ENCODE measurements at regions not wholly inside any gene's neighbourhood (a gene's known extent, or its start where the extent isn't known, plus 50 kb on each side); places are given as distances from the start of the nearest gene placed in this dataset.

DNA sequence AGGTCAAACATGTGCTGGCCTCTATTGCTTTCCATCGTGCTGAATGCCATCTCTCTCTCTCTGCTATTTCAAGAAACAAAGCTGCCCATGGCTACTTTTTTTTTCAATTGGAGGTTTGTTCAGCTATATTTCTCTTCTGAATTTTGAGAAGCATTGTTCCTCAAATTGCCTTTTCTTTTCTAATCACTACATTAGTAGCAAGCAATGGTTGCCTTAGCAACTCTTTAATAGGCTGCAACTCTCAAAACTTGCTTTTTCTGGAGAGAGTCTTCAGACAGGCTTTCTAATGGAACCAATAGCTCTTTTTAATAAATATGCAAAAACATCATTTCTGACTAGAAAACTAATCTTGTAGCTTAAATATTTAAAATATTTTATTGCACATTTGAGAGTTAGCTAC is 439.0 kb downstream of the LRRIQ3 start:
- no peaks in the 10 kb centered on the region for H3K36me3 ChIP-seq (ENCODE audit: low read depth)
- no peak overlapping the region for H3K27ac ChIP-seq (ENCODE audit: poor library complexity, severe bottlenecking)
- no peak for ATAC-seq (ENCODE audit: low read depth)
- H3K4me3 ChIP-seq (ENCODE audit: severe bottlenecking) = no peak overlapping the region
- H3K27me3 ChIP-seq (ENCODE audit: insufficient read depth, poor library complexity, severe bottlenecking) = no peaks in the 10 kb centered on the region
- TF ChIP-seq, protein P1, sequence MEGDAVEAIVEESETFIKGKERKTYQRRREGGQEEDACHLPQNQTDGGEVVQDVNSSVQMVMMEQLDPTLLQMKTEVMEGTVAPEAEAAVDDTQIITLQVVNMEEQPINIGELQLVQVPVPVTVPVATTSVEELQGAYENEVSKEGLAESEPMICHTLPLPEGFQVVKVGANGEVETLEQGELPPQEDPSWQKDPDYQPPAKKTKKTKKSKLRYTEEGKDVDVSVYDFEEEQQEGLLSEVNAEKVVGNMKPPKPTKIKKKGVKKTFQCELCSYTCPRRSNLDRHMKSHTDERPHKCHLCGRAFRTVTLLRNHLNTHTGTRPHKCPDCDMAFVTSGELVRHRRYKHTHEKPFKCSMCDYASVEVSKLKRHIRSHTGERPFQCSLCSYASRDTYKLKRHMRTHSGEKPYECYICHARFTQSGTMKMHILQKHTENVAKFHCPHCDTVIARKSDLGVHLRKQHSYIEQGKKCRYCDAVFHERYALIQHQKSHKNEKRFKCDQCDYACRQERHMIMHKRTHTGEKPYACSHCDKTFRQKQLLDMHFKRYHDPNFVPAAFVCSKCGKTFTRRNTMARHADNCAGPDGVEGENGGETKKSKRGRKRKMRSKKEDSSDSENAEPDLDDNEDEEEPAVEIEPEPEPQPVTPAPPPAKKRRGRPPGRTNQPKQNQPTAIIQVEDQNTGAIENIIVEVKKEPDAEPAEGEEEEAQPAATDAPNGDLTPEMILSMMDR (IDR thresholded peaks at IDR 0.05; ENCODE audit: poor library complexity, severe bottlenecking) = no peak
- DNase-seq (ENCODE audit: low spot score) = no peak
- H3K4me1 ChIP-seq (ENCODE audit: insufficient read depth, poor library complexity, severe bottlenecking) = no peaks in the 10 kb centered on the region
- no peaks in the 10 kb centered on the region for H3K9me3 ChIP-seq (ENCODE audit: severe bottlenecking)

DNA sequence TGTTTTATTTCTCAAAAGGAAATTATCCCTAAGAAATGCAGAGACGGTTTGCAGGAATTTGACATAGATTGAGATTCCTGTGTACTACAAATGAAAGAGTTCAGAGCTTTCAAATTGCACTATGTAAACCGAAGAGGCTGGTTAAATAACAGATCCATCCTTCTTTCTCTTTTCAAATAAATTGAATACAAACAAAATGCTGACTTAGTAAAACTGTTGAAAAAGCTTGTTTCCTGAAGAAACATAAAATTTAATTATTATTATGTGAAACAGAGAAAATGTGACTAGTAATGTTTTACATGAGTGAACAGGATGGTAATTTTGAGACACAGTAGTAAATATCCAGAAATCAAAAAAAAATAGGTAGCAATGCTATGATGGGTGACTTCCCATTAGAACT is 441.2 kb downstream of the LRRIQ3 start:
- Histone ChIP-seq H3K27ac (ENCODE audit: poor library complexity, severe bottlenecking) (no peak overlapping the region), H3K36me3 (ENCODE audit: low read depth) (no peaks in the 10 kb centered on the region), H3K9me3 (ENCODE audit: severe bottlenecking) (no peaks in the 10 kb centered on the region), H3K4me1 (ENCODE audit: insufficient read depth, poor library complexity, severe bottlenecking) (no peaks in the 10 kb centered on the region), H3K4me3 (ENCODE audit: severe bottlenecking) (no peak overlapping the region), H3K27me3 (ENCODE audit: insufficient read depth, poor library complexity, severe bottlenecking) (no peaks in the 10 kb centered on the region)
- DNase-seq (ENCODE audit: low spot score) (no peak), ATAC-seq (ENCODE audit: low read depth) (no peak)
- TF ChIP-seq, protein P1 (IDR thresholded peaks at IDR 0.05; ENCODE audit: poor library complexity, severe bottlenecking) = no peak

DNA sequence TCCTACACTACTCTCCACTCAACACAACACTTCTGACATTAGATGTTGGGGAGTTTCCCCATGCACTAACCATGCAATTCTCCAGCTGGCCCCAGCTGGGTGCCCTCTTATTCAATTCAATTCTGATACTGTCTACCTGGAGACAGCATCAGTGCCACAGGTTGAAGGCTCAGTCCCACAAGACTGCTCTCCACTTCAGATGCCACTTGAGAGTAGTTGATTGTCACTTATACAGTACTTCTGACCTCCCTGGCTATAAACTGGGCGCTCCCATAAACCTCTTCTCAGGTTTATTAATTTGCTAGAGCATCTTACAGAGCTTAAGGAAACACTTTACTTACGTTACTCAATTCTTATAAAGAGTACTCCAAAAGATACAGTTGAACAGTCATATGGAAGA is 442.3 kb downstream of the LRRIQ3 start:
- DNase-seq (ENCODE audit: low spot score) = no peak
- no peak overlapping the region for H3K4me3 ChIP-seq (ENCODE audit: severe bottlenecking)
- H3K4me1 ChIP-seq (ENCODE audit: insufficient read depth, poor library complexity, severe bottlenecking) = no peaks in the 10 kb centered on the region
- ATAC-seq (ENCODE audit: low read depth) = no peak
- H3K27ac ChIP-seq (ENCODE audit: poor library complexity, severe bottlenecking) = no peak overlapping the region
- no peaks in the 10 kb centered on the region for H3K36me3 ChIP-seq (ENCODE audit: low read depth)
- H3K27me3 ChIP-seq (ENCODE audit: insufficient read depth, poor library complexity, severe bottlenecking) = no peaks in the 10 kb centered on the region
- no peaks in the 10 kb centered on the region for H3K9me3 ChIP-seq (ENCODE audit: severe bottlenecking)
- TF ChIP-seq, protein P1 (IDR thresholded peaks at IDR 0.05; ENCODE audit: poor library complexity, severe bottlenecking) = no peak

DNA sequence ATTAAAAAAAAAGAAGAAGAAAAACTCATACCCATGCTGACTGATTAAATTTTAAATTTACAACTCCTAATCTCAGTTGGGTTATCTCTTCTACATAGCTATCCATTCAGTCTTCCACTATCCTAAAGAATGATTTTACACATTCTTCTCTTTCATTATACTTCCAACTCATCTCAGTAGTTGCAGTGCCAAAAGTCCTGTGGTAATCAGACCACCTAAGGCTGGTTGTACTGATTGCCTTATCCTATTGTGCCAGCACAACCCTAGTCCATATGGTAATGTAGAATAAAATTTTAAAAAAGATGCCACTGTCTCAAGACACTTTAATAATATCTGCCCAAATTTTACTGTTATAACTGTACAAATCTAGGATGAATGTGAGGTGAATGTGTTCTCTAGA is 448.0 kb downstream of the LRRIQ3 start:
- H3K9me3 ChIP-seq (ENCODE audit: severe bottlenecking) = peaks cover 2% of the 10 kb centered on the region
- H3K4me3 ChIP-seq (ENCODE audit: severe bottlenecking) = no peak overlapping the region
- H3K4me1 ChIP-seq (ENCODE audit: insufficient read depth, poor library complexity, severe bottlenecking) = no peaks in the 10 kb centered on the region
- no peaks in the 10 kb centered on the region for H3K36me3 ChIP-seq (ENCODE audit: low read depth)
- ATAC-seq (ENCODE audit: low read depth) = no peak
- no peak for DNase-seq (ENCODE audit: low spot score)
- H3K27ac ChIP-seq (ENCODE audit: poor library complexity, severe bottlenecking) = no peak overlapping the region
- H3K27me3 ChIP-seq (ENCODE audit: insufficient read depth, poor library complexity, severe bottlenecking) = no peaks in the 10 kb centered on the region
- TF ChIP-seq, protein P1 (IDR thresholded peaks at IDR 0.05; ENCODE audit: poor library complexity, severe bottlenecking) = no peak

DNA sequence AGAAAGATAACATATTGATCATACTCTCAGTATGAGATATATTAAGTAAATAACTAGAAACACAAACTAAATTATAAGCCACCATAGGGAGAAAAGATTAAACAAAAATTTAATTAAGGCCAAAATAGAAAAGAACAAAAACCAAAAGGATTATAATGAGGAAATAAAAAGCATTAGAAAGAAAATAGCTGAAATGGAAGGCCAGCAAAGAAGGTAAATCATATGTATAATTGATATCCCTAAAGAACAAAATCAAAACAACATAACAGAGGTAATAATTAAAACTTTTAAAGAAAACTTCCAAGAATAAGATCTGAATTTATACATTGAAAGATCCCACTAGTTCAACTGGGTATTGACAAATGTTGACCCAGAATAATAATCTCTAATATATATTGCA is 453.0 kb downstream of the LRRIQ3 start:
- H3K27me3 ChIP-seq (ENCODE audit: insufficient read depth, poor library complexity, severe bottlenecking) = no peaks in the 10 kb centered on the region
- no peak overlapping the region for H3K27ac ChIP-seq (ENCODE audit: poor library complexity, severe bottlenecking)
- H3K9me3 ChIP-seq (ENCODE audit: severe bottlenecking) = peaks cover 4% of the 10 kb centered on the region
- DNase-seq (ENCODE audit: low spot score) = no peak
- TF ChIP-seq, protein P1 (IDR thresholded peaks at IDR 0.05; ENCODE audit: poor library complexity, severe bottlenecking) = no peak
- ATAC-seq (ENCODE audit: low read depth) = no peak
- H3K4me1 ChIP-seq (ENCODE audit: insufficient read depth, poor library complexity, severe bottlenecking) = no peaks in the 10 kb centered on the region
- H3K4me3 ChIP-seq (ENCODE audit: severe bottlenecking) = no peak overlapping the region
- no peaks in the 10 kb centered on the region for H3K36me3 ChIP-seq (ENCODE audit: low read depth)

All from RWPE2 (cell line).